ENCODE measurements at regions not wholly inside any gene's neighbourhood (a gene's known extent, or its start where the extent isn't known, plus 50 kb on each side); places are given as distances from the start of the nearest gene placed in this dataset.

GRCh38 chr12:126602612-126603011, 1537.4 kb downstream of the AACS start:
- no peak for TF ChIP-seq CTCF (IDR thresholded peaks at IDR 0.05; ENCODE audit: low read depth, low read length)
- no peak for TF ChIP-seq MAX (IDR thresholded peaks at IDR 0.05; ENCODE audit: low read depth, low read length)
